ENCODE measurements at regions not wholly inside any gene's neighbourhood (a gene's known extent, or its start where the extent isn't known, plus 50 kb on each side); places are given as distances from the start of the nearest gene placed in this dataset.

DNA sequence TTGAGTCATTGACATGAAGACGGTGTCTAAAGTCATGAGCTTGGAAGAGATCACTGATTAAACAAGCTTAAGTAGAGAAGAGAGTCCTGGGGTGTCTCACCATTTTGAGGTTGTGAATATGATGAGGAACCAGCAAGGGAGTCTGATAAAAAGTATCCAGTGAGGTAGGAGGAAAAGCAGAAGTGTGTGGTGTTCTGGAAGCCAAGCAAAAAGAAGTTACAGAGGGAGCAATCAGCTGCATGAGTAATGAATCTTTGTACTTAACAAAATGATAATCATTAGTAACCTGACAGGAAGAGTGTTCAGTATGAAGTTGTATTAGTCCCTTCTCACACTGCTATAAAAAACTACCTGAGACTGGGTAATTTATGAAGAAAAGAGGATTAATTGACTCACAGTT lies 131.3 kb downstream of the C11orf87 start:
- Mint-ChIP-seq H3K27ac (ENCODE audit: unreplicated experiment) (no peak overlapping the region), H3K36me3 (ENCODE audit: insufficient read depth, unreplicated experiment) (no peaks in the 10 kb centered on the region), H3K4me3 (ENCODE audit: low read depth, unreplicated experiment) (no peak overlapping the region), H3K27me3 (ENCODE audit: unreplicated experiment) (no peaks in the 10 kb centered on the region), H3K4me1 (ENCODE audit: low read depth, unreplicated experiment) (no peaks in the 10 kb centered on the region), H3K9me3 (ENCODE audit: low read depth, unreplicated experiment) (no peaks in the 10 kb centered on the region)
- DNase-seq, result no peak
- no TSS peak for BruUV-seq (replicated peaks)
- CTCF ChIA-PET, result no interaction called here
- intact Hi-C loops (cut with micrococcal nuclease; ENCODE audit: unreplicated experiment), result no loop called here
- TF ChIP-seq, protein P1, sequence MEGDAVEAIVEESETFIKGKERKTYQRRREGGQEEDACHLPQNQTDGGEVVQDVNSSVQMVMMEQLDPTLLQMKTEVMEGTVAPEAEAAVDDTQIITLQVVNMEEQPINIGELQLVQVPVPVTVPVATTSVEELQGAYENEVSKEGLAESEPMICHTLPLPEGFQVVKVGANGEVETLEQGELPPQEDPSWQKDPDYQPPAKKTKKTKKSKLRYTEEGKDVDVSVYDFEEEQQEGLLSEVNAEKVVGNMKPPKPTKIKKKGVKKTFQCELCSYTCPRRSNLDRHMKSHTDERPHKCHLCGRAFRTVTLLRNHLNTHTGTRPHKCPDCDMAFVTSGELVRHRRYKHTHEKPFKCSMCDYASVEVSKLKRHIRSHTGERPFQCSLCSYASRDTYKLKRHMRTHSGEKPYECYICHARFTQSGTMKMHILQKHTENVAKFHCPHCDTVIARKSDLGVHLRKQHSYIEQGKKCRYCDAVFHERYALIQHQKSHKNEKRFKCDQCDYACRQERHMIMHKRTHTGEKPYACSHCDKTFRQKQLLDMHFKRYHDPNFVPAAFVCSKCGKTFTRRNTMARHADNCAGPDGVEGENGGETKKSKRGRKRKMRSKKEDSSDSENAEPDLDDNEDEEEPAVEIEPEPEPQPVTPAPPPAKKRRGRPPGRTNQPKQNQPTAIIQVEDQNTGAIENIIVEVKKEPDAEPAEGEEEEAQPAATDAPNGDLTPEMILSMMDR (IDR thresholded peaks at IDR 0.05; ENCODE audit: unreplicated experiment), result no peak

DNA sequence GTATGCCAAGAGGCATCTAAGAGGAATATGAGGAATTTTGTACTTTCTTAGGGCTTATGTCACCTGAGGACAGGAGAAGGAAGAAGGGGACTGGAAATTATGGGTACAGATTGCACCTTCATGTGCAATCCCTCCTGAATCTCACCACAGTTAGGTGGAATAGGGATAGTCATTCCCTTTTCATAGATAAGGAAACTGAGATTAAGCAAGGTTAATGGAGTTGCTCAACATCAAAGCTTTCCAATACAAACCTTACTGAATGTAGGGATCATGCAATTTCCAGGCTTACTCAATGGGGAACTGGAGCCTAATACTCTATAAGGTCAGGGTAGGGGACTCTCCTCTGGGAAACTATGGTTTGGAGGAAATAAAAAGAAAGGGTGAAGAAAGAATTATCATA lies 133.0 kb downstream of the C11orf87 start:
- no TSS peak for BruUV-seq (replicated peaks)
- no peaks in the 10 kb centered on the region for H3K27me3 Mint-ChIP-seq (ENCODE audit: unreplicated experiment)
- no peaks in the 10 kb centered on the region for H3K4me1 Mint-ChIP-seq (ENCODE audit: low read depth, unreplicated experiment)
- H3K4me3 Mint-ChIP-seq (ENCODE audit: low read depth, unreplicated experiment), result no peak overlapping the region
- no peak for DNase-seq
- intact Hi-C loops (cut with micrococcal nuclease; ENCODE audit: unreplicated experiment), result loop anchor here (1.0 kb wide), 1 partner anchor 16 kb away; no protein-coding TSS in a partner anchor
- no peaks in the 10 kb centered on the region for H3K9me3 Mint-ChIP-seq (ENCODE audit: low read depth, unreplicated experiment)
- TF ChIP-seq, protein P1 (IDR thresholded peaks at IDR 0.05; ENCODE audit: unreplicated experiment), result no peak
- CTCF ChIA-PET, result no interaction called here
- no peak overlapping the region for H3K27ac Mint-ChIP-seq (ENCODE audit: unreplicated experiment)
- H3K36me3 Mint-ChIP-seq (ENCODE audit: insufficient read depth, unreplicated experiment), result no peaks in the 10 kb centered on the region

DNA sequence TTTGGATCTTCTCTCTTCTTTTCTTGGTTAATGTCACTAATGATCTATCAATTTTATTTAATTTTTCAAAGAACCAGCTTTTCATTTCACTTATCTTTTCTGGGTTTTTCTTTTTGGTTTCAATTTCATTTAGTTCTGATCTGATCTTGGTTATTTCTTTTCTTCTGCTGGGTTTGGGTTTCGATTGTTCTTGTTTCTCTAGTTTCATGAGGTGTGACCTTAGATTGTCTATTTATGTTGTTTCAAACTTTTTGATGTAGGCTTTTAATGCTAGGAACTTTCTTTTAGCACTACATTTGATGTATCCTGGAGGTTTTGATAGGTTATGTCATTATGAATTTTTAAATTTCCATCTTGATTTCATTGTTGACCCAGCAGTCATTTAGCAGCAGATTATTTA lies 142.3 kb downstream of the C11orf87 start:
- no TSS peak for BruUV-seq (replicated peaks)
- H3K36me3 Mint-ChIP-seq (ENCODE audit: insufficient read depth, unreplicated experiment), result no peaks in the 10 kb centered on the region

DNA sequence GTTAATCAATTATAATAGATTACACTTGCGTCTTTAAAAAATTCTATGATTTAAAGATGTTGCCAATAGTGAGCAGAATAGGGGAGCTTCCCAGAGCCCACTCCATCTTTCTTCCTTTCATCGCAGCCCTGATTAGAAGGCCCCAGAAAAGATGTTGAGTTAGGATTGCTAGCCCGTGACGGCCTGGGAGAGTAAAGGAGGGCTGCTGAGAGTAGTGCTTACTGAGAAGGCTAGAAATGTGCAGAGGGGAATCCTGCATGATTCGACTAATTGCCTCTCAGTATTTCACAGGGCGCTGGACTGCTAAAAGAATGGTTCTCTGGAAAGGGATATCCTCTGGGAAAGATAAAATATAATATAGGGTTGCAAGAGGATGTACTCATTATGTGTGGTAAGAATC lies 160.5 kb downstream of the C11orf87 start:
- CTCF ChIA-PET, result no interaction called here
- no peaks in the 10 kb centered on the region for H3K4me1 Mint-ChIP-seq (ENCODE audit: low read depth, unreplicated experiment)
- DNase-seq, result no peak
- no peaks in the 10 kb centered on the region for H3K9me3 Mint-ChIP-seq (ENCODE audit: low read depth, unreplicated experiment)
- H3K27me3 Mint-ChIP-seq (ENCODE audit: unreplicated experiment), result no peaks in the 10 kb centered on the region
- H3K36me3 Mint-ChIP-seq (ENCODE audit: insufficient read depth, unreplicated experiment), result no peaks in the 10 kb centered on the region
- TF ChIP-seq, protein P1 (IDR thresholded peaks at IDR 0.05; ENCODE audit: unreplicated experiment), result no peak
- intact Hi-C loops (cut with micrococcal nuclease; ENCODE audit: unreplicated experiment), result no loop called here
- no peak overlapping the region for H3K27ac Mint-ChIP-seq (ENCODE audit: unreplicated experiment)
- no TSS peak for BruUV-seq (replicated peaks)
- no peak overlapping the region for H3K4me3 Mint-ChIP-seq (ENCODE audit: low read depth, unreplicated experiment)

More for the DNA sequence above, 142.3 kb downstream of the C11orf87 start:
- TF ChIP-seq, protein P1 (IDR thresholded peaks at IDR 0.05; ENCODE audit: unreplicated experiment), result no peak
- no peak overlapping the region for H3K4me3 Mint-ChIP-seq (ENCODE audit: low read depth, unreplicated experiment)
- no peaks in the 10 kb centered on the region for H3K4me1 Mint-ChIP-seq (ENCODE audit: low read depth, unreplicated experiment)
- no peaks in the 10 kb centered on the region for H3K27me3 Mint-ChIP-seq (ENCODE audit: unreplicated experiment)
- no peak for DNase-seq
- intact Hi-C loops (cut with micrococcal nuclease; ENCODE audit: unreplicated experiment), result no loop called here
- no peak overlapping the region for H3K27ac Mint-ChIP-seq (ENCODE audit: unreplicated experiment)
- CTCF ChIA-PET, result no interaction called here
- H3K9me3 Mint-ChIP-seq (ENCODE audit: low read depth, unreplicated experiment), result no peaks in the 10 kb centered on the region

Data from Calu3 (cell line).